KMS-11 (cell line): ENCODE measurements at regions not wholly inside any gene's neighbourhood (a gene's known extent, or its start where the extent isn't known, plus 50 kb on each side); places are given as distances from the start of the nearest gene placed in this dataset.

Experiments
- H2AFZ ChIP-seq: fragments of 200-600 bp; sonication (generic); 2 replicates; pipeline ENCODE4 v1.6.1; 2016; ENCODE audit warnings: antibody characterized with exemption, mixed run types, low read depth
- H3K27ac ChIP-seq: fragments of 200-600 bp; sonication (generic); 2 replicates; pipeline ENCODE4 v1.6.1; 2016; ENCODE audit warnings: mild to moderate bottlenecking, mixed run types
- H3K27me3 ChIP-seq: fragments of 200-600 bp; sonication (generic); 2 replicates; pipeline ENCODE4 v1.6.1; 2017; ENCODE audit warnings: mild to moderate bottlenecking, low read depth, mixed run types, moderate library complexity; ENCODE audit not compliant: insufficient read depth
- H3K36me3 ChIP-seq: fragments of 200-600 bp; sonication (generic); 2 replicates; pipeline ENCODE4 v1.6.1; 2017; ENCODE audit warnings: mild to moderate bottlenecking, mixed run types; ENCODE audit not compliant: insufficient read depth
- H3K4me1 ChIP-seq: fragments of 200-600 bp; sonication (generic); 2 replicates; pipeline ENCODE4 v1.6.1; 2016; ENCODE audit warnings: mild to moderate bottlenecking, low read depth, mixed run types; ENCODE audit not compliant: poor library complexity, severe bottlenecking
- H3K4me2 ChIP-seq: fragments of 200-600 bp; sonication (generic); 2 replicates; pipeline ENCODE4 v1.7.0; 2016; ENCODE audit warnings: mild to moderate bottlenecking, mixed run types
- H3K4me3 ChIP-seq: fragments of 200-600 bp; sonication (generic); IDR thresholded peaks from 2 replicates; pipeline ENCODE4 v1.6.1; 2017; ENCODE audit warnings: low read depth, low read length, mixed read lengths; ENCODE audit not compliant: insufficient read depth
- H3K79me2 ChIP-seq: fragments of 200-600 bp; sonication (generic); 2 replicates; pipeline ENCODE4 v1.6.1; 2016; ENCODE audit warnings: low read depth, mixed run types; ENCODE audit not compliant: insufficient read depth
- H3K9ac ChIP-seq: fragments of 200-600 bp; sonication (generic); 2 replicates; pipeline ENCODE4 v1.6.1; 2016; ENCODE audit warnings: mild to moderate bottlenecking, mixed run types
- H4K20me1 ChIP-seq: fragments of 200-600 bp; sonication (generic); 2 replicates; pipeline ENCODE4 v1.6.1; 2016; ENCODE audit warnings: mild to moderate bottlenecking, mixed run types; ENCODE audit not compliant: insufficient read depth
- CTCF ChIP-seq: fragments of 200-600 bp; sonication (generic); conservative IDR thresholded peaks from 2 replicates; pipeline ENCODE4 v1.6.1; 2017; ENCODE audit warnings: low read depth, mild to moderate bottlenecking, antibody characterized with exemption, low read length, moderate library complexity, mixed read lengths

DNA sequence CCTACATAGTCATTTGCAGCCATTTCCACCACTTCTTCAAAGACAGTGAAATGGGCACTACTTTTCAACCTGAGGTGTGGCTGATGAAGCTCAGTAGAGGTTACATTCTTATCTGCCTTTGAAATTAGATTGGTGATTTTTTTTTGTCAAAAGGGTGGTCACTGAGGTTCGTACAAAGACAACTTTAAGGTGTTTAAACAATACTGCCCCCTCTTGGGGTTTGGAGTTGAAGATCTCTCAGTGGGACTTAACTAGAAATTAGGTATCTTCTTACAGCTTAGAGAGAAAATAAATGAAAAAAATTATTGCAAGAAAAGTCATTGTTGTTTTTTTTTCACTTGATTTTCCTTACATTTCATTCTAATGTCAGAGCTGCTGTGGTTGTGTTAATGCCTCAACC, 713.2 kb downstream of the CDH11 start:
- Histone ChIP-seq H3K79me2 (no peaks in the 10 kb centered on the region), H3K27me3 (no peaks in the 10 kb centered on the region), H3K9ac (no peak overlapping the region), H3K4me3 (no peak overlapping the region), H3K4me1 (no peaks in the 10 kb centered on the region), H3K27ac (no peak overlapping the region), H3K36me3 (no peaks in the 10 kb centered on the region), H2AFZ (no peak overlapping the region), H3K4me2 (no peak overlapping the region), H4K20me1 (no peaks in the 10 kb centered on the region)
- no peak for TF ChIP-seq CTCF

DNA sequence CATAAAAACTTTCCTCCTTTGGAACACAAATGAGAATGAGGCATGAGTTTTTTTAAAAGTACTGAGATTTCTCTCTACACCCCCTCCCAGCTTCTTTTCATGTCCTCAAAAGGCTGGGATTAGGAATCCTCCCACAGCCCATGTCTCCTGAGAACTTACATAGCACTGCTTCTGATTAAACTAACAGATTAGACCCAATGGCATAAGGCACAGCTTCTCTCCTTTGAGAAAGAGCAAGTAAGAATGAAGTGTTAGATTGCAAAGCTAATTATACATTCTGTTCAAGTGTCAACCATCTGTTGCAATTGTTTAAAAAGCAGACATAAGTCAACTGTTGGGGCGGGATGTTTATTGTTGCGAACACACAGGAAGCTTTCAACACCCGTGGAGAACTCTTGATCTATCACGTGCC, 715.1 kb downstream of the CDH11 start:
- Histone ChIP-seq H3K4me2 (no peak overlapping the region), H3K36me3 (no peaks in the 10 kb centered on the region), H3K27me3 (no peaks in the 10 kb centered on the region), H3K27ac (no peak overlapping the region), H2AFZ (no peak overlapping the region), H3K79me2 (no peaks in the 10 kb centered on the region), H3K4me3 (no peak overlapping the region), H4K20me1 (no peaks in the 10 kb centered on the region), H3K9ac (no peak overlapping the region), H3K4me1 (no peaks in the 10 kb centered on the region)
- TF ChIP-seq CTCF = no peak

DNA sequence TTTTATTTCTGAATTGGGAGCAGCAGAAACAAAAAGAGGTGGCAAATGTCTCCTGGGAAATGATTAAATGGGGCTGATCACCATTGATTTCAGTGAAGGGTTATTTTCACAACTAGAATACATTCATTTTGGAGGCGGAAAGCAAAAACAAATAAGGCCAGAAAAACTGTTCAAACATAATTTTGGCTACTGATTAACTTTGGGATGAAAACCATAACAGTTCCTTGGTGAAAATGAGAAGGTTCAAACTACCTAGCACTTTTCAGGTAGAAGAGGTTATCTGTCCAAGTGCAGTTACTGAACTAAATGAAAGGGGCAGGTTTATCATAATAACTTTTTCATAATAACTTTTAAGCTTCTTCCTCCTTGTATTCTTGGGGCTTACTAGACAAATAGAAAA, 718.5 kb downstream of the CDH11 start:
- TF ChIP-seq CTCF = no peak
- H2AFZ ChIP-seq = no peak overlapping the region
- no peak overlapping the region for H3K9ac ChIP-seq
- H3K4me1 ChIP-seq = no peaks in the 10 kb centered on the region
- H3K79me2 ChIP-seq = no peaks in the 10 kb centered on the region
- H3K27ac ChIP-seq = no peak overlapping the region
- H3K4me2 ChIP-seq = no peak overlapping the region
- H3K36me3 ChIP-seq = no peaks in the 10 kb centered on the region
- no peaks in the 10 kb centered on the region for H4K20me1 ChIP-seq
- H3K27me3 ChIP-seq = no peaks in the 10 kb centered on the region
- no peak overlapping the region for H3K4me3 ChIP-seq

GRCh38 chr16:64398793-64399192, 723.1 kb downstream of the CDH11 start:
- H4K20me1 ChIP-seq = no peaks in the 10 kb centered on the region
- no peak overlapping the region for H3K9ac ChIP-seq
- no peak overlapping the region for H3K27ac ChIP-seq
- H3K4me3 ChIP-seq = no peak overlapping the region
- no peak for TF ChIP-seq CTCF
- no peak overlapping the region for H3K4me2 ChIP-seq
- no peaks in the 10 kb centered on the region for H3K4me1 ChIP-seq
- H3K27me3 ChIP-seq = no peaks in the 10 kb centered on the region
- no peaks in the 10 kb centered on the region for H3K36me3 ChIP-seq
- no peaks in the 10 kb centered on the region for H3K79me2 ChIP-seq
- no peak overlapping the region for H2AFZ ChIP-seq
